Epithelial cell of esophagus (primary cell): ENCODE measurements at regions not wholly inside any gene's neighbourhood (a gene's known extent, or its start where the extent isn't known, plus 50 kb on each side); places are given as distances from the start of the nearest gene placed in this dataset.
"Not testable (repeated sequence)": the region's sequence is repeated elsewhere in the genome, so short reads cannot be mapped to it uniquely, and the experiment has no call there.

Experiments
- DNase-seq: peaks from one replicate; pipeline ENCODE4 v3.0.0; 2010; ENCODE audit warnings: low read depth
- H3K4me3 ChIP-seq: 2 replicates; pipeline ENCODE4 v1.5.1; 2011; ENCODE audit warnings: mild to moderate bottlenecking, low read length, control low read depth
- CTCF ChIP-seq: IDR thresholded peaks from 2 replicates; pipeline ENCODE4 v1.5.1; 2011; ENCODE audit warnings: low read depth, mild to moderate bottlenecking, low read length, control low read depth, inconsistent platforms; ENCODE audit not compliant: insufficient read depth; ENCODE audit errors: missing control alignments

GRCh38 chr17:72191921-72192799 is 71.3 kb downstream of the SOX9 start:
- H3K4me3 ChIP-seq: no peak overlapping the region
- DNase-seq: peak; percentile 81
- no peak for TF ChIP-seq CTCF

GRCh38 chr17:72192800-72193192 is 72.0 kb downstream of the SOX9 start:
- no peak for TF ChIP-seq CTCF
- no peak overlapping the region for H3K4me3 ChIP-seq
- peak; percentile 40 for DNase-seq

GRCh38 chr17:72193391-72194106 is 72.7 kb downstream of the SOX9 start:
- no peak overlapping the region for H3K4me3 ChIP-seq
- peak; percentile 44 for DNase-seq
- TF ChIP-seq CTCF: no peak

- not testable (repeated sequence) for H3K4me3 ChIP-seq
Measured at GRCh38 chr17:72194107-72194440, 73.3 kb downstream of the SOX9 start.

GRCh38 chr17:72199256-72199655 is 78.4 kb downstream of the SOX9 start:
- DNase-seq: no peak
- TF ChIP-seq CTCF: no peak
- H3K4me3 ChIP-seq: no peak overlapping the region

More at GRCh38 chr17:72194107-72194440, 73.3 kb downstream of the SOX9 start:
- DNase-seq: not testable (repeated sequence)

- DNase-seq: no peak
- H3K4me3 ChIP-seq: no peak overlapping the region
- no peak for TF ChIP-seq CTCF
Measured at GRCh38 chr17:72204742-72205141, 83.9 kb downstream of the SOX9 start.

GRCh38 chr17:72205357-72205756 is 84.5 kb downstream of the SOX9 start:
- no peak overlapping the region for H3K4me3 ChIP-seq
- TF ChIP-seq CTCF: no peak
- no peak for DNase-seq
